Activated CD8-positive, alpha-beta memory T cell treated with anti-CD3 and anti-CD28 coated beads, Interleukin-2, amount 50 U/mL, for 48 hours (primary cell): ENCODE measurements at regions not wholly inside any gene's neighbourhood (a gene's known extent, or its start where the extent isn't known, plus 50 kb on each side); places are given as distances from the start of the nearest gene placed in this dataset.

Source experiments
- DNase-seq: peaks from one replicate; pipeline ENCODE4 v3.0.0-alpha.2; 2020

- DNase-seq, result peak; percentile 18
Observed at GRCh38 chr1:18535391-18536210, 54.9 kb downstream of the KLHDC7A start.

GRCh38 chr1:18536356-18536755 is 55.6 kb downstream of the KLHDC7A start:
- peak; percentile 23 for DNase-seq

- DNase-seq, result peak; percentile 18
Observed at GRCh38 chr1:18536915-18537314, 56.2 kb downstream of the KLHDC7A start.

DNA sequence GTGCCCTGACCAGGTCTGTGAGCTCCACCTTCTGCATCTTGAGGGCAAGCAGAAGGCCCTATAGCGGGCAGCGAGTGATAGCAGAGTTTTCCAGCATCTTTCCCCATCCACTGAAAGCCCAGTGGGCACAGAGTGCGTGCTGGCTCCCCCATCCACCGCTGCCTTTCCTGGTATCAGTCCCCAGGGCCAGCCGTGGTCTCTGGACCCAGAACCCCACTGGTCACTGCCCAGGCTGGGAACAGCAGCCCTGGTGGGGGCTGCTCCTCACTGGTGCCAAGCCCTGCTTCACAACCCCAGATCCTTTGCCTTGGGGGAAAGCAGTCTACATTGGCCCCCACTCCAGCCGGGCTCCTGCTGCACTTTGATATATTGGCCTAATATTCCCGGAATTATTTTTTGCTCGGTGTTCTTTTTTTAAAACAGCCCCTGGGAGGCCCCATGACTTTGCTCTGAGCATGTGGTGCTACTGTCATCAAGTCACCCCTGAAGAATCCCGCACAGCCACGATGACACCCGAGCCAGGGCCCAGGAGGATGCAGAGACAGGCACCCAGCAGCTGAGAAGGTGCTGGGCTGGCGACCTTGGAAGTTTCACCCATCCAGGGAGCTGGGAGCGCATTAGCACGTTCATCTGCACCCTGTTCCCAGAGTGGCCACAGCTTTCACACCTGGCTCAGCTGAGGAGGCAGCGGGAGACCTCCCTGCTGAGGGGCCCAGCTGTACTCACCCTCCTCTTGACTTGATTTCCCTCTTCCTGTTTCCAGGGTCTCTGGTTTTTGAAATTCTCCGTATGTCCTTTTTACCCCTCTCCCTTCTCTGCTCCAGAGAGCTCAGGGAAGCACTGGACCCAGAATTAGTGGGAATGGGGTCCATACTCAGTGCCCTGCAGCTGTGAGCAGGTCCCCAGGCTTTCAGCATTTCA is 56.9 kb downstream of the KLHDC7A start:
- peak; percentile 26 for DNase-seq

GRCh38 chr1:18539171-18539570 is 58.4 kb downstream of the KLHDC7A start:
- DNase-seq, result peak; percentile 22

DNA sequence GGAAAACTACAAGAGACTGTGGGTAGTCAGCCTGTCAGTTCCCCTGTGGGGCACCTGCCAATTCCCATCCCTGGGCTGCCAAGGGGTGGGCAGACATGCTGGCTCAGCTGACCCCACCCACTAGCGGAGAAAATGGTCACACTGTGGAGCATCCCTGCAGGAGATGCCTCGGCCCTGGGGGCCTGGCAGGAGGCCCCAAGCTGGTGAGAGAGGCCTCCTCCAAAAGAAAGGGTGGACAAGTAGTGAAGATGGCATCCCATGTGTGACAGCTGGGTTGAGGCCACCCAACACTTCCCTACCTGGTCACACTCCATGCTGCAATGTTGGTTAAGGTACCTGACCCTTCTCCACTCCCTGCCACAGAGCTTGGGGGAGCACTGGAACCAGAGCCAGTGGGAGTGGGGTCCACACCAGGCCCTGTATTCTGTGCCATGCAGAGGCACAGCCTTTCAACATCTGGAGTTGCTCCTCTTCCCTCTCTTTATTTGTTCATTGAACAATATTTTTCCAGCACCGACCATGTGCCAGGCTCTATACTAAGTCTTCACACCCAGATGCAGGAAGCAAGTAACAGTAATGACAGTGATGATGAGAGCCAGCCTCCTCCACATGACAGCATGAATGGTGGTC is 59.5 kb downstream of the KLHDC7A start:
- DNase-seq, result peak; percentile 17

DNA sequence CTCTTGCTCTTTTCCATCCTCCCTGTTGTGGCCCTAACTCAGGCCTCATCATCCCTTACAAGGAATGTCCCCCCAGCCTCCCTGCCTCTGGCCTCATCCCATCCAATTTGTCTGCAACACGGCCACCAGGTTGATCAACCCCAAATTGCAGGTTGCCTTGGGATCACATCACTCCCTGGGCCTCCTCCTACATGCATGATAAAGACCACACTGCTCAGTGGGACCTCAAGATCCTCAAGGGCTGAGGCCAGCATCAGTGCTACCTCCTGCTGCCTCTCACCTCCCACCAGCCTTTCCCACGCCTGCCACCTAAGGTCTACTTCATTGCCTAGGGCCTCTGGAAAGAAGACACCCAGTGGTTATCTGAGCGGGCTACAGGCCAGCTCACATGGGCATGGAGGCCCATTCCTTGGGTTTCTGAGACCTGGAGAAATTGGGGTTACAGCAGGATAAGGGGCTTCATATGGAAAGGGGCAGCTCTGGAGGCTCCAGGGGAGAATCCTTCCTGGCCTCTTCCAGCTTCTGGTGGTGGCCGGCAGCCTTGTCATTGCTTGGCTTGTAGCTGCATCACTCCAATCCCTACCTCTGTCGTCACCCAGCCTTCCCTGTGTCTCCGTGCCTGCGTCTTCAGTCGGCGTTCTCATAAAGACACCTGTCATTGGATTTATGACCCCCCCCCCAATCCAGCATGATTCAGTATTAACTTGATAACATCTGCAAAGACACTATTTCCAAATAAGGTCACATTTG is 60.5 kb downstream of the KLHDC7A start:
- no peak for DNase-seq

DNA sequence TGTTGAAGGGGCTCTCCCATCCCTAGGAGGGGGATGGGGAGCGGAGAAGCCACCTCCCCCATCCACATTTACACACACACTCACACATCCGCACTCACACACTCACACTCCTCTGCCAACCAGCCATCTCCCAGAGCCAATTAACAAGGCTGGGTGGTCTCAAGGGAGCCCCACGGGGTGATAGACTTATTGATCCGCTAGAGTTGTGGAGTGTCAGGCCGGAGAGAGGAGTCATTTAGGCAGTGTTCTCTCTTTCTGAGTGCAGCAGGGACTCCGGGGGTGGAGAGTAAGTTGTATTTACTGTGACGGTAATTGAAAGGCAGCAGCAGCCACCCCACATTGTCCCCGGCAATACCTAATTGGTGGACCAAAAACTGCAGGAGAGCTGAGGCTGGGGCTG is 61.6 kb downstream of the KLHDC7A start:
- no peak for DNase-seq

GRCh38 chr1:18546026-18546425 is 65.3 kb downstream of the KLHDC7A start:
- no peak for DNase-seq

DNA sequence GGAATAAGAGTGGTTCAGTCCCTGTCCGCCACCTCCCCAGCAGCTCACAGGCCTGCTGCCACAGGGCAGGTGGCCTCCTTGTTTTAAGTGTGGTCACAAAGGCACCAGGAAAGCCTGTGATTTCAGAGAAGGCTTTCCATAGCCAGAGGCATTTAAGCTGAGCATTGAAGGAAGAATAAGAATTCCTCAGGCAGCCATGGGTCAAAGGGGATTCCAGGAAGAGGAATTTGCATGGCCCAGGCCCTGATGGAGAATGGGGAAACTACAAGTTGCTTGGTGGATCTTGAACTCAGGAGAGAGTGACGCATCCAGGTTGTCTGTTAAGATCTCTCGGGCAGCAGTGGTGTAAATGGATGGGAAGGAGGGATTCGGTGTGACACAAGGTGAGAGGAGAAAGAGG is 66.7 kb downstream of the KLHDC7A start:
- no peak for DNase-seq

GRCh38 chr1:18548643-18549042 is 67.9 kb downstream of the KLHDC7A start:
- no peak for DNase-seq

- DNase-seq, result no peak
Observed at GRCh38 chr1:18549106-18549505, 68.4 kb downstream of the KLHDC7A start.

- DNase-seq, result no peak
Observed at GRCh38 chr1:18549906-18550305, 69.2 kb downstream of the KLHDC7A start.

DNA sequence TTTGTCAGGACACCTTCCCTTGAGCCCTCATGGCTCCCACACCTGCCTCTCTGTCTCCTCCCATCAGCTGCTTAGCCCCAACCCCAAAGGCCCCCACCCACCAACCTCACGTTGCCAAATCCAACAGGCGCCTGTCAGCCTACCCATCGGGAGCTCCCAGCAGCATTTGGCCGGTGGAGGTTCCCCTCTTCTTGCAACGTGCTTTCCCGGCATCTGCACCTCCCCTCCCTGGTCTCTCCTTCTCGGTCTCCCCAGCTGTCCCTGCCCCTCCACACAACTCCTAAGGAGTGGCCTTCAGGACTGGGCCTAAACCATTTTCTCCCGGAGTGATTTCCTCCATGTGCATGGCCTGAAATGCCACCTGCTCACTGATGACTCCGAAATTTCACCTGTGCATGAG is 71.9 kb downstream of the KLHDC7A start:
- no peak for DNase-seq

GRCh38 chr1:18553388-18553787 is 72.7 kb downstream of the KLHDC7A start:
- DNase-seq, result no peak

- no peak for DNase-seq
Observed at GRCh38 chr1:18554099-18554498, 73.4 kb downstream of the KLHDC7A start.

DNA sequence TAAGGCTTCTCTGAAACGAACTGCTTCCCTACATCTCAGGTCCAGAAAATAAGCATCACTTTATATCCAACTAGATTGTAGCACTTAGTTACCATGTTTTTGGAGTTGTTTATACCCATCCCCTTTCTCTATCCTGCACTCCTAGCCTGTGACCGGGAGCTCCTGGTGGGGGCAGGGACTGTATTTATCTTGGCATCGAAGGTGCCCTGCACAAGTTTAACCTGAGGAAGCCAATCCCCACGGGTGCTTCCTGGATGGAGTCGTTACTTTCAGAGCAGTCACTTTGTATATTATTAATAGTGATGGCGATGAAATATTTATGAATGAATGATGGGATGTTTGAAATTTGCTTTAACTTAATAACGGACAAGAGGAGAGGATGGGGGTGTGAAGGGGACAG is 73.9 kb downstream of the KLHDC7A start:
- DNase-seq, result no peak

DNA sequence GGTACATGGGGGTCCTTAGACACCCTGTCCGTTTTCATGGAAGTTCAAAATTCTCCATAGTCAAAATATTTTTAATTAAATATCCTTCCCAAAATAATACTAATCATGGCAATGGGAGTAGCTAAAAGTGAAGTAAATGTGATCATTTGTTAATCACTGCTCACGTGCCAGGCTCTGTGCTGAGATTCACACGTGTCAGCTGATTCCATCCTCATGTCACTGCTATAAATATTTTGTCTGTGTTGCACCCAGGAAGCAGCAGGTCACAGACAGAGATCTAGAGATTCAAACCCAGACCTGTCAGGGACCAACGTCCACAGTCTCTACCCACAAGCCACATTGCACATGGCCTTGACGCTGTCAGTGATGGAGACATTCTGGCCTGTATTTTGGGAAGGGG is 74.3 kb downstream of the KLHDC7A start:
- no peak for DNase-seq

- DNase-seq, result no peak
Observed at GRCh38 chr1:18556364-18556763, 74.3 kb upstream of the PAX7 start.

DNA sequence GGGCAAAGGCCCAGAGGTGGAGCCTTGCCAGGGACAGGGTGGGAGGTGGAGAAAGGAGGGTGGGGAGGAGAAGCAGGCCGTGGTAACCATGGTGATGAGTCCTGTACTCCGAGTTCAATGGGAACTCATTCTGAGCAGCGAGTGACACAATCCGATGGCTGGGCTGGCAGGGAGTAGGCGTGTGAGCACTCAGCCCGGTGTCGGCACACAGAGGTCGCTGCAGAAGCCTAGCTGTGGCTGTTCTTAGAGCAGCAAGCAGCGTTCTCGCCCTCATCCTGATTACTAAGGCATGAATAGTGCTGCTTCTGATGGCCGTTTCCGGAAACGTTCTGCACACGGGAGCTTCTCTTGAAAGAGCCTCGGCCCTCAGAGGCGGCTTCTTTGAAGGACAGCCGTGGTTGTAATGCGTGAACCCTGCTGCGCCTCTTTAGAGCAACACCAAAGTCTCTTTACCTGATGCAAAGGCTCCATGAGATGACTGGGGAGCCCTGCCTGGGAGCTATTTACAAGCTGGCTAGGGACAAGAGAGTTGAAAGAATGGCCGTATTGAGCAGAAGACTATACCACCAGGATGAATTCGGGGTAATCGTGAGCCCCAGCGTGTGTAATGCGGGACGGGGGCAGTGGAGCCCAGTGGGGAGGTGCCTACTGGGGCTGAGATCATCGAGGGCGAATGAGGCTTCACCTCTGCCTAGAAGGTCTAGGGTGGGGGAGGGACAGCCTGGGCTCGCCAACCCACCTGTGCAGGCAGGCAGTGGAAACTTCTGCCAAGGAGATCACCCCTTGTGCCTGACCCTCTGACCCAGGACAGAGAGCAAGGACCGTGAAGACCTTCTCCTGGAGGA is 72.8 kb upstream of the PAX7 start:
- DNase-seq, result peak; percentile 65

DNA sequence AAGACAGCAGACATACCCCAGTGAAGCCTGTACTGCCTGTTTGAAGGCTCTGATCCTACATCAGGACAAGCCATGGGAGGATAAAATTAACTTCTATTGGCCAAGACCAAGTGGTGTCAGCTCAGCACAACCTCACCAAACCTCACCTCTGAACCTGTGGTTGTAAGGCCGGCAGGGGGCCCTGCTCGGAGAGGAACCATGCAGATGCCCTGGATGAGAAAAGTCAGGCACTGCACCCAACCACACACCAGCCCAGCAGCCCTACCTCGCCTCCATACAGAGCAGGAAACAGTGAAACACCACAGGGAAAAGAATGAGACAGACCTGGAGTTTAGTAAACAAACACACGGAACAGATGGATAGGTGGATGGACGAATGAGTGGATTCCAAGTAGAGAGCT is 70.0 kb upstream of the PAX7 start:
- no peak for DNase-seq

- no peak for DNase-seq
Observed at GRCh38 chr1:18561967-18562366, 68.7 kb upstream of the PAX7 start.
